ENCODE measurements at regions not wholly inside any gene's neighbourhood (a gene's known extent, or its start where the extent isn't known, plus 50 kb on each side); places are given as distances from the start of the nearest gene placed in this dataset.

GRCh38 chr20:41800040-41800439 lies 181.9 kb upstream of the CHD6 start:
- H3K4me3 ChIP-seq: no peak overlapping the region
- no peaks in the 10 kb centered on the region for H3K4me1 ChIP-seq
- TF ChIP-seq CTCF (IDR thresholded peaks at IDR 0.05): no peak
- no peaks in the 10 kb centered on the region for H3K9me3 ChIP-seq
- no peak overlapping the region for H3K27ac ChIP-seq
- H3K36me3 ChIP-seq: no peaks in the 10 kb centered on the region
- no peaks in the 10 kb centered on the region for H3K27me3 ChIP-seq
- no peak for ATAC-seq
- no peak for DNase-seq
- intact Hi-C loops (cut with DNase I): no loop called here

DNA sequence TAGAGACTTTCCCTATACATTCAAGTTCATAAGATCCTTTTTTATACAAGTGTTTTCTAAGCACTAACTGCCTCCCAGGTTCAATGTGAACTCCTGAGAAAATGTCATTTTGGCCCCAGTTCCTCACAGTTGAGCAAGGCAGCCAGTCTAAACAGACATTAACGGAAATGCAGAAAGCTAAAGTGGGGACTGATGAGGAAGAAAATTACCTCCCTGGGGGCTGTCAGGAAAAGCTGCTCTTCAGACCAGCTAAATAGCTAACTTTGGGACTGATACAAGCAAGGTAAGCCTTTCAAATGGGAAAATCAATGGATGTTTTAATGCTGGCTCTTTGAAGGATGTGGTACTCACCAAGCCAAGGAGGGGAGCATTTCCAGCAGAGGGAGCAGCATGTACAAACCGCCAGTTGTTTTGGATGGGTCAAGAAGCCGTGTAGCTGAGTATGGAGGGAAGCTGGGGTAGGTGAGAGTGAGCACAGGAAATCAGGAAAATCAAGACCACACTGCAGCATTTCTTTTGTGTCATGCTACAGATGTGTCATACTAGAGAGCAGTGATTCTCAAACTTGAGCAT lies 180.8 kb upstream of the CHD6 start:
- TF ChIP-seq CTCF (IDR thresholded peaks at IDR 0.05): no peak
- no peak overlapping the region for H3K4me3 ChIP-seq
- no peak for DNase-seq
- no peaks in the 10 kb centered on the region for H3K27me3 ChIP-seq
- H3K9me3 ChIP-seq: no peaks in the 10 kb centered on the region
- no peak for ATAC-seq
- intact Hi-C loops (cut with DNase I): no loop called here
- no peaks in the 10 kb centered on the region for H3K36me3 ChIP-seq
- H3K4me1 ChIP-seq: no peaks in the 10 kb centered on the region
- H3K27ac ChIP-seq: no peak overlapping the region

- ATAC-seq: no peak
- H3K4me3 ChIP-seq: no peak overlapping the region
- no peak for DNase-seq
- no peaks in the 10 kb centered on the region for H3K36me3 ChIP-seq
- no peak for TF ChIP-seq CTCF (IDR thresholded peaks at IDR 0.05)
- H3K9me3 ChIP-seq: no peaks in the 10 kb centered on the region
- H3K4me1 ChIP-seq: no peaks in the 10 kb centered on the region
- intact Hi-C loops (cut with DNase I): no loop called here
- H3K27me3 ChIP-seq: no peaks in the 10 kb centered on the region
- no peak overlapping the region for H3K27ac ChIP-seq
Observed at GRCh38 chr20:41786158-41786557, 168.0 kb upstream of the CHD6 start.

- DNase-seq: no peak
- no peak overlapping the region for H3K27ac ChIP-seq
- H3K27me3 ChIP-seq: no peaks in the 10 kb centered on the region
- no peaks in the 10 kb centered on the region for H3K36me3 ChIP-seq
- H3K4me3 ChIP-seq: no peak overlapping the region
- H3K9me3 ChIP-seq: no peaks in the 10 kb centered on the region
- no peak for ATAC-seq
- intact Hi-C loops (cut with DNase I): no loop called here
- TF ChIP-seq CTCF (IDR thresholded peaks at IDR 0.05): no peak
- H3K4me1 ChIP-seq: no peaks in the 10 kb centered on the region
Observed at GRCh38 chr20:41784209-41784958, 166.2 kb upstream of the CHD6 start.

GRCh38 chr20:41783423-41784208 lies 165.4 kb upstream of the CHD6 start:
- H3K4me1 ChIP-seq: no peaks in the 10 kb centered on the region
- H3K36me3 ChIP-seq: no peaks in the 10 kb centered on the region
- no peaks in the 10 kb centered on the region for H3K9me3 ChIP-seq
- no peak overlapping the region for H3K27ac ChIP-seq
- ATAC-seq: no peak
- H3K4me3 ChIP-seq: no peak overlapping the region
- no peaks in the 10 kb centered on the region for H3K27me3 ChIP-seq
- DNase-seq: no peak
- TF ChIP-seq CTCF (IDR thresholded peaks at IDR 0.05): no peak
- intact Hi-C loops (cut with DNase I): no loop called here

All from upper lobe of right lung (tissue), 1 donor.